ENCODE measurements at regions not wholly inside any gene's neighbourhood (a gene's known extent, or its start where the extent isn't known, plus 50 kb on each side); places are given as distances from the start of the nearest gene placed in this dataset.

DNA sequence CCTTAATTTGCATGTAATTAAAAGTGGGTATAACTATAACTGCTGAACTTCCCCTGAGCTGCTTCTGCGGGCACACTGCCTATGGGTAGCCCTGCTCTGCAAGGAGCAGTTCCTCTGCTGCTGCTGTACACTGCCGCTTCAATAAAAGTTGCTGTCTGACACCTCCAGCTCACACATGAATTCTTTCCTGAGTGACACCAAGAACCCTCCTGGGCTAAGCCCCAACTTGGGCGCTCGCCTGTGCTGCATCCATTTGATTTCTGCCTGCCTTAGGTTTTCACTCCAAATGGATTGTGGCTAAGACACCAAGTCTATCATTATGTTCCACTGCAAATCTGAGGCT, 215.7 kb downstream of the ANAPC1 start:
- POLR2A ChIA-PET (ENCODE audit: partially characterized antibody) = no interaction called here
- no peak overlapping the region for H3K14ac ChIP-seq (ENCODE audit: insufficient read length)
- FAIRE-seq (no peak), DNase-seq (ENCODE audit: low read depth in 1 of 2, low spot score in 2 of 2) (peak in 1 of 2 experiments; percentile 36)
- no peaks in the 10 kb centered on the region for H4K20me1 ChIP-seq (replicated peaks in 1 of 2; ENCODE audit: control insufficient read depth in 1 of 2, insufficient read depth in 2 of 2, low read length in 2 of 2)
- H3K4me2 ChIP-seq (ENCODE audit: insufficient read depth in 1 of 2, low read depth in 2 of 2, low read length in 2 of 2) = no peak overlapping the region
- no peaks in the 10 kb centered on the region for H3K27me3 ChIP-seq (replicated peaks in 1 of 4; ENCODE audit: control insufficient read depth in 3 of 4, extremely low read depth in 1 of 4, insufficient read depth in 3 of 4, low read length in 3 of 4)
- peaks cover 11 to 23% of the 10 kb centered on the region in 2 experiments; a peak in 3 of 4 replicates for H3K9me3 ChIP-seq (ENCODE audit: insufficient read depth in 2 of 2, low read depth in 1 of 2, low read length in 1 of 2)
- no peak overlapping the region for H3K23ac ChIP-seq (ENCODE audit: insufficient read length)
- no peaks in the 10 kb centered on the region for H3K79me1 ChIP-seq (ENCODE audit: low read depth, low read length)
- H3K79me2 ChIP-seq (ENCODE audit: control insufficient read depth in 1 of 2, insufficient read depth in 2 of 2, low read length in 2 of 2) = no peaks in the 10 kb centered on the region
- no peak overlapping the region for H2BK15ac ChIP-seq (ENCODE audit: low read length)
- H2BK120ac ChIP-seq (replicated peaks; ENCODE audit: low read depth, low read length) = no peak overlapping the region
- H3K27ac ChIP-seq (ENCODE audit: low read depth, low read length) = no peak overlapping the region
- H3K4ac ChIP-seq (replicated peaks; ENCODE audit: insufficient read length, low read depth, low read length) = no peak overlapping the region
- peaks cover 5% of the 10 kb centered on the region; the same call in 1 of the 2 replicates for H3K23me2 ChIP-seq (ENCODE audit: low read depth, low read length)
- H3K56ac ChIP-seq (replicated peaks; ENCODE audit: insufficient read length, low read depth, low read length) = no peak overlapping the region
- no peak overlapping the region for H4K5ac ChIP-seq (ENCODE audit: insufficient read length, low read depth, low read length)
- no peak overlapping the region for H3K4me3 ChIP-seq (ENCODE audit: extremely low read depth in 1 of 4, insufficient read depth in 2 of 4, low read depth in 3 of 4, low read length in 4 of 4)
- no peak overlapping the region for H3K18ac ChIP-seq (ENCODE audit: extremely low read depth, low read length)
- no peak overlapping the region for H2AFZ ChIP-seq (ENCODE audit: low read length)
- no peaks in the 10 kb centered on the region for H3K36me3 ChIP-seq (ENCODE audit: control insufficient read depth in 2 of 4, insufficient read depth in 4 of 4, low read length in 3 of 4)
- H2BK20ac ChIP-seq (ENCODE audit: low read length) = no peak overlapping the region
- CTCF ChIA-PET (ENCODE audit: partially characterized antibody) = interaction anchor here (0.6 kb wide), 1 partner anchor 38 kb away, joined by 3 read pairs; no protein-coding TSS in a partner anchor
- no peaks in the 10 kb centered on the region for H3K4me1 ChIP-seq (replicated peaks in 1 of 4; ENCODE audit: control insufficient read depth in 3 of 4, insufficient read depth in 4 of 4, low read length in 3 of 4)
- H4K8ac ChIP-seq (ENCODE audit: extremely low read depth, insufficient read depth, low read length) = no peak overlapping the region
- H4K91ac ChIP-seq (replicated peaks; ENCODE audit: insufficient read length, low read length) = no peak overlapping the region
- no peak overlapping the region for H2AK5ac ChIP-seq (ENCODE audit: low read depth, low read length)
- 84% methylated on average over 4 of the region's 4 CpGs; no CpG with 5 or more reads in 1 of the 2 experiments for WGBS, 2 experiments (ENCODE audit: extremely low coverage in 1 of 2, insufficient coverage in 1 of 2, insufficient read length in 1 of 2, insufficient replicate concordance in 2 of 2, low coverage in 1 of 2, low lambda C conversion rate in 2 of 2, missing lambda C conversion rate in 1 of 2)
- no peak overlapping the region for H3K9ac ChIP-seq (replicated peaks in 1 of 4; ENCODE audit: extremely low read depth in 1 of 4, low read depth in 3 of 4, low read length in 3 of 4)
- H2BK5ac ChIP-seq (ENCODE audit: low read depth, low read length) = no peak overlapping the region
- no peak overlapping the region for H2BK12ac ChIP-seq (ENCODE audit: low read depth, low read length)
- TF ChIP-seq SP2 (IDR thresholded peaks at IDR 0.05; ENCODE audit: low read length) (no peak), TCF12 (IDR thresholded peaks at IDR 0.05; ENCODE audit: low read depth, low read length) (no peak), SAP30 (IDR thresholded peaks at IDR 0.05; ENCODE audit: insufficient read depth, insufficient replicate concordance, low read length) (no peak), ZNF274 (IDR thresholded peaks at IDR 0.05; ENCODE audit: borderline replicate concordance, extremely low read depth, low read length) (no peak), RXRA (IDR thresholded peaks at IDR 0.05; ENCODE audit: insufficient read depth, low read depth, low read length) (no peak), RFX5 (IDR thresholded peaks at IDR 0.05; ENCODE audit: borderline replicate concordance, low read depth, low read length) (no peak), MAX (IDR thresholded peaks at IDR 0.05) (no peak), TBP (IDR thresholded peaks at IDR 0.05; ENCODE audit: low read depth, low read length) (no peak), CBX5 (IDR thresholded peaks at IDR 0.05; ENCODE audit: low read depth, low read length) (no peak), POLR2AphosphoS5 (IDR thresholded peaks at IDR 0.05; ENCODE audit: low read depth, low read length) (no peak), CHD1 (IDR thresholded peaks at IDR 0.05; ENCODE audit: low read depth, low read length) (no peak), NRF1 (IDR thresholded peaks at IDR 0.05; ENCODE audit: low read depth, low read length) (no peak), ATF3 (IDR thresholded peaks at IDR 0.05; ENCODE audit: insufficient read depth, low read depth, low read length) (no peak)

Measured in H1 (cell line).